Mesothelial cell of epicardium (in vitro differentiated cells): ENCODE measurements at regions not wholly inside any gene's neighbourhood (a gene's known extent, or its start where the extent isn't known, plus 50 kb on each side); places are given as distances from the start of the nearest gene placed in this dataset.

Experiments used
- DNase-seq, 2 experiments: peaks; one replicate each; pipeline ENCODE4 v3.0.0; 2021; ENCODE audit warnings: low spot score in 2 of 2; ENCODE audit not compliant: unreplicated experiment in 2 of 2
- H3K27ac Mint-ChIP-seq: 2 replicates; pipeline ENCODE4 v1.8.0; 2021; ENCODE audit warnings: mixed read lengths
- H3K27me3 Mint-ChIP-seq: 2 replicates; pipeline ENCODE4 v1.8.0; 2021; ENCODE audit warnings: low read depth, mixed read lengths
- H3K36me3 Mint-ChIP-seq: 2 replicates; pipeline ENCODE4 v1.8.0; 2021; ENCODE audit warnings: mixed read lengths
- H3K4me1 Mint-ChIP-seq: 2 replicates; pipeline ENCODE4 v1.8.0; 2021; ENCODE audit warnings: mixed read lengths
- H3K4me3 Mint-ChIP-seq: 2 replicates; pipeline ENCODE4 v1.8.0; 2021; ENCODE audit warnings: mild to moderate bottlenecking, moderate library complexity, mixed read lengths
- H3K9me3 Mint-ChIP-seq: 2 replicates; pipeline ENCODE4 v1.8.0; 2021; ENCODE audit warnings: mixed read lengths
- TF ChIP-seq, protein P1 (sequence below): fragments of 200-600 bp; sonication (generic); IDR thresholded peaks from one replicate; pipeline ENCODE4 v1.5.0; 2021; ENCODE audit warnings: antibody characterized with exemption; ENCODE audit not compliant: unreplicated experiment

DNA sequence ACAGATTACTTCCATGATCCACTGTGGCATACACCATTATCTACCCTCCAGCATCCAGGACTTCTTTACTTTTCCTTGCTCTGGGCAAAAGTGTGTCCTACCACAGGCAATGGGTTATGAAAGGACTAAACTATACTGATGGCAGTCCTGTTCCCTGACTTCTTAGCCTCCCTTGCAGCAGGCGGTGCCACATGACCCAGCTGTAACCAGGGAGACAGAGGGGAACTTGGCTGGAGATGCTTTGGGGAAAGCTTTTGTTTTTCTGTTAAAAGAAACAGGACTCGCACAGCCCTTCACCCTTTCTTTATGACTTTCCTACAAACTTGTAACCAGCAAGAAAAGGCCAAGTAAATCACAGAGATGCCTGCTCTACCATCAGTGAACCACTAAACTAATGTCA, 394.4 kb downstream of the PCNX1 start:
- H3K4me3 Mint-ChIP-seq = no peak overlapping the region
- H3K4me1 Mint-ChIP-seq = no peaks in the 10 kb centered on the region
- H3K9me3 Mint-ChIP-seq = peaks cover 4% of the 10 kb centered on the region
- no peak for DNase-seq
- TF ChIP-seq, protein P1, sequence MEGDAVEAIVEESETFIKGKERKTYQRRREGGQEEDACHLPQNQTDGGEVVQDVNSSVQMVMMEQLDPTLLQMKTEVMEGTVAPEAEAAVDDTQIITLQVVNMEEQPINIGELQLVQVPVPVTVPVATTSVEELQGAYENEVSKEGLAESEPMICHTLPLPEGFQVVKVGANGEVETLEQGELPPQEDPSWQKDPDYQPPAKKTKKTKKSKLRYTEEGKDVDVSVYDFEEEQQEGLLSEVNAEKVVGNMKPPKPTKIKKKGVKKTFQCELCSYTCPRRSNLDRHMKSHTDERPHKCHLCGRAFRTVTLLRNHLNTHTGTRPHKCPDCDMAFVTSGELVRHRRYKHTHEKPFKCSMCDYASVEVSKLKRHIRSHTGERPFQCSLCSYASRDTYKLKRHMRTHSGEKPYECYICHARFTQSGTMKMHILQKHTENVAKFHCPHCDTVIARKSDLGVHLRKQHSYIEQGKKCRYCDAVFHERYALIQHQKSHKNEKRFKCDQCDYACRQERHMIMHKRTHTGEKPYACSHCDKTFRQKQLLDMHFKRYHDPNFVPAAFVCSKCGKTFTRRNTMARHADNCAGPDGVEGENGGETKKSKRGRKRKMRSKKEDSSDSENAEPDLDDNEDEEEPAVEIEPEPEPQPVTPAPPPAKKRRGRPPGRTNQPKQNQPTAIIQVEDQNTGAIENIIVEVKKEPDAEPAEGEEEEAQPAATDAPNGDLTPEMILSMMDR = no peak
- no peaks in the 10 kb centered on the region for H3K36me3 Mint-ChIP-seq
- H3K27ac Mint-ChIP-seq = no peak overlapping the region
- H3K27me3 Mint-ChIP-seq = no peaks in the 10 kb centered on the region

DNA sequence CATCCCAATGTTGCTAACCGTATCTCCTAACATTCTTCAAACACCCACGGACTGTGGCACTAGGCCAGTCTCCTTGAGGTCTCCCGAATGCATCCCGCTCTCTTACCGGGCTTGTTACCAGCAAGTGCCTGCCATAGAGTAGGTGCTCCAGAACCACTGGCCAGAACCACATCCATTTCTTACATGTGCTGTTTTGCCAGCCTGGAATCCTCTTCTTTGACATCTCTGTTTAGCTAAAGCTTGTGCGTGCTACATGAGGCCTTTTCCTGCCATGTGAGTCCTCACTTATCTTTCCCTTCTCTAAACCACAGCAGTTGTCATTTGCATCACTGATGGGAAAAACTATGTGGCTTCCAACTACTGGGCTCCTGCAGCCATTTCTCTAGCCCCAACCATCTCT, 397.4 kb downstream of the PCNX1 start:
- Mint-ChIP-seq H3K27me3 (no peaks in the 10 kb centered on the region), H3K36me3 (no peaks in the 10 kb centered on the region), H3K27ac (no peak overlapping the region), H3K9me3 (peaks cover 4% of the 10 kb centered on the region), H3K4me1 (no peaks in the 10 kb centered on the region), H3K4me3 (no peak overlapping the region)
- TF ChIP-seq, protein P1 = no peak
- no peak for DNase-seq

DNA sequence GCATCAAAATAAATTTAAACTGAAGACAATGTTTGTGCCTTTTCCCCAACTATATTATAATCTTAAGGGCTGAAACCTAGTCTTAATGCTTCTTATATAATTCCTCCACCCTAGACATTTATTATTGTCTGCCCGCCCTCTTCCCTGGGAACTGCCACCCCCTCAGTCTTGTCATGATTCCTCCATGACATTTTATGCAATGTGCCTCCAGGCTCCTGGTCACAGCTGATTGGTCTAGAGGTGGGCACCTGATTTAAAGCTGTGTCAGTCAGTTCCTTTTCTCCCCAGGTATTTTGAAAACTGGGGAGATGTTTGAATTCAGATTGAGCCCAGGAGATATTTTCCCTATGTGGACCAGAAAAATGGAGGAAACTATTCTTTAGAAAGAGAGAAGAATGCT, 401.4 kb downstream of the PCNX1 start:
- TF ChIP-seq, protein P1 = no peak
- Mint-ChIP-seq H3K27ac (no peak overlapping the region), H3K4me1 (no peaks in the 10 kb centered on the region), H3K27me3 (no peaks in the 10 kb centered on the region), H3K36me3 (no peaks in the 10 kb centered on the region), H3K4me3 (no peak overlapping the region), H3K9me3 (peaks cover 13% of the 10 kb centered on the region)
- DNase-seq = no peak

DNA sequence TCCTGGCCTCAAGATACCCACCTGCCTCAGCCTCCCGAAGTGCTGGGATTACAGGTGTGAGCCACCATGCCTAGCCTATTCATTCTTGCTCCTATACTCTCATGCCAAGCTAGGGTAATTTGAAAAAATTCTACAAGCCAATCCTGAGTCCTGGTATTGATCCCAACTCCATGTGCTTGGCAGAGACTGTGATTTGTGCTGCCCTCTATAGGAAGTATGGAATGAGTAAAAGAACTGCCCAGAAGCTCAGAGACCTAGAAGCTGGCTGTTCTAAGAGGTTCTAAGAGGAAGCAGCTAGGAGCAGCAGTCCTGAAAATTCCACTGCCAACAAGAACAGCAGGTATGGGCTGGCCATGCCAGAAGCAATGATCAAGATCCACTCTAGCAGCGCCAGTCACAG, 402.5 kb downstream of the PCNX1 start:
- Mint-ChIP-seq H3K9me3 (peaks cover 13% of the 10 kb centered on the region), H3K27me3 (no peaks in the 10 kb centered on the region), H3K4me3 (no peak overlapping the region), H3K36me3 (no peaks in the 10 kb centered on the region), H3K4me1 (no peaks in the 10 kb centered on the region), H3K27ac (no peak overlapping the region)
- TF ChIP-seq, protein P1 = no peak
- no peak for DNase-seq

DNA sequence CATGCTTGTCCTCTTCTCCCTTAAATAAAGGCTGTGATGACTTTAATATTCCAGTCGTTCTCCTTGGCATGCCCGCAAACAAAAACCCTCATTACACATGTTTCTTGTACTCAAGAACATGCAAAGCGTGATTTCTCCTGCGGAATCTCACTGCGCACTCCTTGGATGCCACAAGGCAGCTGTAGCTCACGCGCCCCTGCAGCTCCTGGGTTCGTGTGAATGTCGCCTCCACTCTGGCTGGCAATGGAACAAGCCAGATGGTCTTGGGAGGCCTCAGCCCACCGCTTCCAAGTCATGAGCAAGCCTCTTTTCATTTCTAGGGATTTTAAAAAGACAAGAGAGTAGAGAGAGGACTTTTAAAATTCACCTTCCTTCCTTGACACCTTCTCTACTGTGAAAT, 403.8 kb downstream of the PCNX1 start:
- TF ChIP-seq, protein P1 = no peak
- Mint-ChIP-seq H3K4me1 (no peaks in the 10 kb centered on the region), H3K9me3 (peaks cover 10% of the 10 kb centered on the region), H3K4me3 (no peak overlapping the region), H3K27ac (no peak overlapping the region), H3K36me3 (no peaks in the 10 kb centered on the region), H3K27me3 (no peaks in the 10 kb centered on the region)
- DNase-seq = no peak

DNA sequence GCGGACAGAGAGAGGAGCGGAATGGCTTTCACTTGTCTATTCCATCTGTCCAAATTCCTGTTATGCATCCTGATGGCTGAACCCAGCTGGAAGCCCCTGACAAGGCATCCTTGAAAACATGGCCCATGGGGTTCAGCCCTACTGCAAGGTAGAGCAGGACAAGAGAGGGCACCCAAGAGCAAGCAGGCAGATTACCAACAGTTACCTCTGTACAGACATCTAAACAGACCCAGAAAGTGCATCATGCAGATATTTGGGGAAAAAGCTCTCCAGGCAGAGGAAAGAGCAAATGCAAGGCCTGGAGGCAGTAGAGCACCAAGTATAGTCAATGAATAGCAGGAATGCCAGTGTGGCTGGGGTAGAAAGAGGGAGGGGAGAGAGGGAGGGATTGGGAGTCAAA, 407.5 kb downstream of the PCNX1 start:
- Mint-ChIP-seq H3K4me1 (peaks cover 4% of the 10 kb centered on the region), H3K4me3 (no peak overlapping the region), H3K27ac (no peak overlapping the region), H3K9me3 (peaks cover 10% of the 10 kb centered on the region), H3K27me3 (no peaks in the 10 kb centered on the region), H3K36me3 (no peaks in the 10 kb centered on the region)
- TF ChIP-seq, protein P1 = no peak
- no peak for DNase-seq
